B cell (primary cell): ENCODE measurements at regions not wholly inside any gene's neighbourhood (a gene's known extent, or its start where the extent isn't known, plus 50 kb on each side); places are given as distances from the start of the nearest gene placed in this dataset.

ENCODE experiments used
- ATAC-seq: fragments of 200-7000 bp; cut with Tn5 transposase; one replicate; pipeline ENCODE4 v1.10.0; 2021; ENCODE audit warnings: low read depth, mild to moderate bottlenecking, moderate number of reproducible peaks, moderate library complexity
- CTCF ChIA-PET: fragments of 350-600 bp; sonication (Branson Sonifier 250); formaldehyde crosslinking; loops from one replicate; lab custom pipeline; 2021; ENCODE audit warnings: antibody characterized with exemption, inconsistent platforms; lab: Charles Lee
- POLR2A ChIA-PET: fragments of 350-600 bp; sonication (Branson Sonifier 250); formaldehyde crosslinking; loops from one replicate; lab custom pipeline; 2021; ENCODE audit warnings: antibody characterized with exemption; lab: Charles Lee
- DNase-seq: peaks from one replicate; pipeline ENCODE4 v3.0.0; 2013
- H2AFZ ChIP-seq: 2 replicates; pipeline ENCODE4 v1.6.1; 2012; ENCODE audit warnings: mild to moderate bottlenecking, low read depth, low read length; ENCODE audit not compliant: insufficient read depth, poor library complexity, severe bottlenecking
- H3K27ac ChIP-seq, 2 donors: 1 replicate in 1 of 2; 2 replicates in 1 of 2; pipeline ENCODE4 v1.5.1; 2012 to 2013; ENCODE audit warnings: low read length in 2 of 2, mild to moderate bottlenecking in 2 of 2, moderate library complexity in 1 of 2
- H3K27me3 ChIP-seq, 4 experiments: fragments of 200-600 bp in 1 of 4; sonication (generic) in 1 of 4; replicated peaks in 1 of 4; 1 replicate in 2 of 4; 2 replicates in 2 of 4; pipeline versions ENCODE4 v1.6.1 to v1.7.0; 2013 to 2016; ENCODE audit warnings: low read length in 3 of 4, mild to moderate bottlenecking in 2 of 4, mixed read lengths in 1 of 4, moderate library complexity in 1 of 4; ENCODE audit not compliant: insufficient read depth in 4 of 4, control insufficient read depth in 3 of 4; ENCODE audit errors: control extremely low read depth in 1 of 4
- H3K36me3 ChIP-seq, 2 experiments: replicated peaks in 1 of 2; 1 replicate in 1 of 2; 2 replicates in 1 of 2; pipeline versions ENCODE4 v1.6.1 to v1.7.1; 2013; ENCODE audit warnings: low read length in 1 of 2; ENCODE audit not compliant: insufficient read depth in 2 of 2, control insufficient read depth in 1 of 2; ENCODE audit errors: control extremely low read depth in 1 of 2, extremely low read depth in 1 of 2
- H3K4me1 ChIP-seq, 2 donors: fragments of 200-600 bp in 1 of 2; sonication (generic) in 1 of 2; 1 replicate in 1 of 2; 2 replicates in 1 of 2; pipeline versions ENCODE4 v1.5.1 to v1.6.1; 2013 to 2017; ENCODE audit warnings: low read length in 2 of 2; ENCODE audit not compliant: control insufficient read depth in 2 of 2, insufficient read depth in 2 of 2
- H3K4me2 ChIP-seq: replicated peaks from 2 replicates; pipeline ENCODE3; 2012; ENCODE audit warnings: mild to moderate bottlenecking, low read depth, low read length; ENCODE audit not compliant: poor library complexity, severe bottlenecking
- H3K4me3 ChIP-seq, 5 experiments: fragments of 200-600 bp in 1 of 5; sonication (generic) in 1 of 5; 1 replicate in 3 of 5; 2 replicates in 2 of 5; pipeline versions ENCODE4 v1.5.1 to v1.7.0; 2011 to 2016; ENCODE audit warnings: low read length in 4 of 5, mild to moderate bottlenecking in 4 of 5, low read depth in 2 of 5, control low read depth in 1 of 5, moderate library complexity in 1 of 5; ENCODE audit not compliant: insufficient read depth in 1 of 5; ENCODE audit errors: control extremely low read depth in 1 of 5, extremely low read depth in 1 of 5
- H3K79me2 ChIP-seq: fragments of 200-600 bp; sonication (generic); one replicate; pipeline ENCODE4 v1.6.0; 2016; ENCODE audit warnings: low read length; ENCODE audit not compliant: control insufficient read depth, insufficient read depth
- H3K9ac ChIP-seq: fragments of 200-600 bp; sonication (generic); 2 replicates; pipeline ENCODE4 v1.6.1; 2017; ENCODE audit warnings: mild to moderate bottlenecking, low read length, moderate library complexity
- H3K9me3 ChIP-seq, 3 donors: one replicate each; pipeline versions ENCODE4 v1.6.1 to v1.7.1; 2013; ENCODE audit warnings: low read length in 2 of 3; ENCODE audit not compliant: control insufficient read depth in 2 of 3, insufficient read depth in 1 of 3; ENCODE audit errors: control extremely low read depth in 1 of 3
- H4K20me1 ChIP-seq: 2 replicates; pipeline ENCODE4 v1.6.0; 2012; ENCODE audit warnings: mild to moderate bottlenecking, low read length; ENCODE audit not compliant: insufficient read depth, control insufficient read depth, poor library complexity, severe bottlenecking
- H3K27ac Mint-ChIP-seq: one replicate; pipeline ENCODE4 v1.8.0; 2021; ENCODE audit warnings: mixed read lengths
- H3K27me3 Mint-ChIP-seq: one replicate; pipeline ENCODE4 v1.8.0; 2021; ENCODE audit warnings: mixed read lengths
- H3K4me1 Mint-ChIP-seq: one replicate; pipeline ENCODE4 v1.8.0; 2021; ENCODE audit warnings: mixed read lengths
- H3K4me3 Mint-ChIP-seq: one replicate; pipeline ENCODE4 v1.8.0; 2021; ENCODE audit warnings: mixed read lengths
- H3K9me3 Mint-ChIP-seq: one replicate; pipeline ENCODE4 v1.8.0; 2022; ENCODE audit warnings: mixed read lengths; ENCODE audit not compliant: insufficient read depth
- EZH2 ChIP-seq: IDR thresholded peaks from 2 replicates; pipeline ENCODE4 v1.6.1; 2012; ENCODE audit warnings: borderline replicate concordance, low read depth, mild to moderate bottlenecking, moderate library complexity, low read length; ENCODE audit not compliant: insufficient read depth, poor library complexity, severe bottlenecking
- WGBS: methylation state at CpG from one replicate; pipeline ENCODE4 v1.1.5; 2013; ENCODE audit warnings: missing lambda C conversion rate; ENCODE audit not compliant: insufficient coverage; 5-methylcytosine and 5-hydroxymethylcytosine counted together
- intact Hi-C: fragments of 100-400 bp; cut with micrococcal nuclease; formaldehyde crosslinking; loops from one replicate; pipeline ENCODE4 v1.10.0; 2022
- TF ChIP-seq, protein P1 (sequence below): fragments of 200-600 bp; IDR thresholded peaks from one replicate; pipeline ENCODE4 v1.8.0; 2022; ENCODE audit warnings: antibody characterized with exemption, mild to moderate bottlenecking

DNA sequence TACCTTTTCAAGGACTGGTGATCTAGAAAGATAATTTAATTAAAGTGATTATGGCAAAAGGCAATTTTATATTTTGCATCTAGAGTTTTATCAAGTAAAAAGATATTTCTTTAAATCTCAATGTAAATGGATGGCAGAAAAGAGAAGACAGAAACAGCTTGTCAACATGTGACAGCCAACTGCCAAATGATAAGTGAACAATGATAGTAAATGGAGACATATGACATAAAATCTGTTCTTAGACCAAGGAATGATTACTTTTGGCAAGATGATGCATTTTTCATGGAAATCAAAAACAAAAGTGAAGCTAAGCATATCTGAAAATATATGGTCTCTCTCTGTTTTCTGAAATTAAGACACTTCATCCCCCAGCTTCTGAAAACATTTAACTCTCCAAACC lies 1730.7 kb upstream of the FLRT2 start:
- Histone ChIP-seq H4K20me1 (no peaks in the 10 kb centered on the region), H3K27ac (no peak overlapping the region), H3K4me3 (no peak overlapping the region), H3K9ac (no peak overlapping the region), H3K27me3 (no peaks in the 10 kb centered on the region), H3K36me3 (no peaks in the 10 kb centered on the region), H3K9me3 (no peaks in the 10 kb centered on the region), H3K4me1 (no peaks in the 10 kb centered on the region), H3K79me2 (no peaks in the 10 kb centered on the region), H2AFZ (no peak overlapping the region), H3K4me2 (no peak overlapping the region)
- H3K4me3 Mint-ChIP-seq = no peak overlapping the region
- ATAC-seq (no peak), DNase-seq (no peak)
- CTCF ChIA-PET = no interaction called here
- H3K9me3 Mint-ChIP-seq = no peaks in the 10 kb centered on the region
- intact Hi-C loops = no loop called here
- TF ChIP-seq, protein P1, sequence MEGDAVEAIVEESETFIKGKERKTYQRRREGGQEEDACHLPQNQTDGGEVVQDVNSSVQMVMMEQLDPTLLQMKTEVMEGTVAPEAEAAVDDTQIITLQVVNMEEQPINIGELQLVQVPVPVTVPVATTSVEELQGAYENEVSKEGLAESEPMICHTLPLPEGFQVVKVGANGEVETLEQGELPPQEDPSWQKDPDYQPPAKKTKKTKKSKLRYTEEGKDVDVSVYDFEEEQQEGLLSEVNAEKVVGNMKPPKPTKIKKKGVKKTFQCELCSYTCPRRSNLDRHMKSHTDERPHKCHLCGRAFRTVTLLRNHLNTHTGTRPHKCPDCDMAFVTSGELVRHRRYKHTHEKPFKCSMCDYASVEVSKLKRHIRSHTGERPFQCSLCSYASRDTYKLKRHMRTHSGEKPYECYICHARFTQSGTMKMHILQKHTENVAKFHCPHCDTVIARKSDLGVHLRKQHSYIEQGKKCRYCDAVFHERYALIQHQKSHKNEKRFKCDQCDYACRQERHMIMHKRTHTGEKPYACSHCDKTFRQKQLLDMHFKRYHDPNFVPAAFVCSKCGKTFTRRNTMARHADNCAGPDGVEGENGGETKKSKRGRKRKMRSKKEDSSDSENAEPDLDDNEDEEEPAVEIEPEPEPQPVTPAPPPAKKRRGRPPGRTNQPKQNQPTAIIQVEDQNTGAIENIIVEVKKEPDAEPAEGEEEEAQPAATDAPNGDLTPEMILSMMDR = no peak
- no peak for TF ChIP-seq EZH2
- POLR2A ChIA-PET = no interaction called here
- H3K27me3 Mint-ChIP-seq = no peaks in the 10 kb centered on the region
- no peak overlapping the region for H3K27ac Mint-ChIP-seq
- H3K4me1 Mint-ChIP-seq = no peaks in the 10 kb centered on the region

DNA sequence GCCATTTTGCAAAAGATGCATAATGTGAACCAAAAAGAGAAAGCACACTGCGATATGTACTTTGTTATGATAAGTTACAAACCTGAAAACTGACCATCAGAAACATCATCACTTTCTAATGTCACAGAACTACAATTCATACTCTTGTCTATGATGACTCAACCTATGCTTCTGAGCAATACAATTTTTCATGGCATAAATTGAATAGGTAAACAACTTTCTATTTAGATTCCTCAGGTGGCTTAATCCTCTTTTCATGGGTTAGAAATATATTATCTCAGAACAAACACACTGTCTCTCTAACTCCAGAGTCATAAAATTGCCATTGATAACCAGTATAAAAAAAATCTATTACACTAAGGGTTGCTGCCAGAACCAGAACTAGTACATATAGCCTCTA lies 1715.0 kb upstream of the FLRT2 start:
- H3K9me3 ChIP-seq = peaks cover 0 to 1% (median 0%) of the 10 kb centered on the region in 3 donors
- no peaks in the 10 kb centered on the region for H3K27me3 ChIP-seq
- Mint-ChIP-seq H3K9me3 (no peaks in the 10 kb centered on the region), H3K4me3 (no peak overlapping the region), H3K27ac (no peak overlapping the region), H3K4me1 (no peaks in the 10 kb centered on the region), H3K27me3 (no peaks in the 10 kb centered on the region)
- no peaks in the 10 kb centered on the region for H4K20me1 ChIP-seq
- H3K79me2 ChIP-seq = no peaks in the 10 kb centered on the region
- intact Hi-C loops = no loop called here
- TF ChIP-seq, protein P1 = no peak
- no peak for TF ChIP-seq EZH2
- no peak overlapping the region for H2AFZ ChIP-seq
- ATAC-seq (no peak), DNase-seq (no peak)
- ChIA-PET POLR2A (no interaction called here), CTCF (no interaction called here)
- no peak overlapping the region for H3K4me2 ChIP-seq
- H3K9ac ChIP-seq = no peak overlapping the region
- no peak overlapping the region for H3K27ac ChIP-seq
- no peaks in the 10 kb centered on the region for H3K36me3 ChIP-seq
- no CpG with 5 or more reads among the region's 1 CpG for WGBS
- no peaks in the 10 kb centered on the region for H3K4me1 ChIP-seq
- no peak overlapping the region for H3K4me3 ChIP-seq
